ENCODE measurements at regions not wholly inside any gene's neighbourhood (a gene's known extent, or its start where the extent isn't known, plus 50 kb on each side); places are given as distances from the start of the nearest gene placed in this dataset.

GRCh38 chr1:199508653-199509052 lies 518.9 kb upstream of the NR5A2 start:
- H3K4me3 ChIP-seq (ENCODE audit: control insufficient read depth, low read depth, low read length), result no peak overlapping the region
- no peak for TF ChIP-seq CTCF (conservative IDR thresholded peaks at IDR 0.05; ENCODE audit: control insufficient read depth, insufficient read depth, low read depth, low read length)
- no peak for DNase-seq (ENCODE audit: low read depth)

DNA sequence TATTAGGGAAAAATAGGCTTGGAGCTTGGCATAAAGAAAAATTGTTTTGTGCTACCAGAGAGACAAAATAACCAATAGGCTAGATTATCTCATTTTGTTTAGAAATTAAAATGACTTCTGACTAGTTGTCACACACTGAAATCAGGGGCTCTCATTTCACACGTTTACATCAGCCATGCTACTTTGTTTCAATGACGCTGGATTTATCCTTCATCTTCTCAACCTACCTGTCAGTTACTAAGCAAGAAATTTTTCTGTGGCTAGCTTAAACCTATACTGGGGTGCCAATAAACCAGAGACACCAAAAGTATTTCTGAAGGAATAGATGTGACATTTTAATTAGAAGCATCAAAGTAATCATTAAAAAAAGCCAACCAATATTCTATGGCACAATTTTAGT lies 518.1 kb upstream of the NR5A2 start:
- DNase-seq (ENCODE audit: low read depth), result no peak
- no peak for TF ChIP-seq CTCF (conservative IDR thresholded peaks at IDR 0.05; ENCODE audit: control insufficient read depth, insufficient read depth, low read depth, low read length)
- H3K4me3 ChIP-seq (ENCODE audit: control insufficient read depth, low read depth, low read length), result no peak overlapping the region

- TF ChIP-seq CTCF (conservative IDR thresholded peaks at IDR 0.05; ENCODE audit: control insufficient read depth, insufficient read depth, low read depth, low read length), result no peak
- no peak overlapping the region for H3K4me3 ChIP-seq (ENCODE audit: control insufficient read depth, low read depth, low read length)
- DNase-seq (ENCODE audit: low read depth), result no peak
These were observed 517.2 kb upstream of the NR5A2 start for GRCh38 chr1:199510314-199510713.

DNA sequence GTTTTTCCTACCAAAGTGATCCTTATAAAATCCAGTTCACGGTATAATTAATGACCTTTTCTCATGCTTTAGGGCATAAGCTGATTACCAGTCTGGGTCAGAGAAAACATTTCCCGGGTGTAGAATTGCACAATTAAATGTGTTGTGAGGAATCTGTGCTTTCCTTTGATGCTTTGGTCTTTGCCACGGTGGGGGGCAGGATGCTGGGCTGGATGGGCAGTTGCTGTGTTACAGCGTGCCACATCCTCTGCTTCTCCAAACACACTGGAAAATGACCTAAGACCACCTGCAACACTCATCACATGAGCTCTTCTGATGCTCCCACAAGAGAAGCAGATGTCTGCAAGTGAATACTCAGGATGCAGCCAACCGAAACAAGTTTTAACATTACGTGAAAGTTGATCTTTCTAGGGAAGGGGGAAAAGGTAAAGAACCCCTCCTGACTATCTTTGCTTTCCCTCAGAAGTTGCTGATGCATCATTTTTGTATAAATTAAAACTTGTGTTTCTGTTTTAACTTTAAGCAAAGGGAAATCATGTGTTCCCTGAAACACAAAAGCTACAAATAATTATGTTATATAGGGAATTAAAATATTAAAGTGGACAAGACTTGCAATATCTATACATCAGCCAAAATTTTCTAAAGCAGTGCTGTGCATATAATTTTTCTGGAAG lies 515.3 kb upstream of the NR5A2 start:
- no peak for DNase-seq (ENCODE audit: low read depth)
- no peak for TF ChIP-seq CTCF (conservative IDR thresholded peaks at IDR 0.05; ENCODE audit: control insufficient read depth, insufficient read depth, low read depth, low read length)
- no peak overlapping the region for H3K4me3 ChIP-seq (ENCODE audit: control insufficient read depth, low read depth, low read length)

DNA sequence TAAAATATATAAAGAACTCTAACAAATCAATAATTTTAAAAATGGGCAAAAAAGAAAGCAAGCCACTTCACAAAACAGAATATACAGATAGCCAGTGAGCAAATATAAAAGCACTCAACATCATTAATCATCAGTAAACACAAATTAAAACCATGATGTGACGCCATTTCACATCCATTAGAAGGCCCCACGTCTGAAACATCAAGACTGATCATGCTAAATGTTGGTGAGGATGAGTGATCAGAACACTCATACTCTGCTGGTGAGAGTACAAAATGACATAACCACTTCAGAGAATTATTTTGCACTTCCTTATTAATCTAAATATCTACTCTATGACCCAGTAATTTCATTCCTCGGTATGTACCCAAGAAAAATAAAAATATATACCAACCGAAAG lies 512.2 kb upstream of the NR5A2 start:
- DNase-seq (ENCODE audit: low read depth), result no peak
- H3K4me3 ChIP-seq (ENCODE audit: control insufficient read depth, low read depth, low read length), result no peak overlapping the region
- no peak for TF ChIP-seq CTCF (conservative IDR thresholded peaks at IDR 0.05; ENCODE audit: control insufficient read depth, insufficient read depth, low read depth, low read length)

- H3K4me3 ChIP-seq (ENCODE audit: control insufficient read depth, low read depth, low read length), result no peak overlapping the region
- DNase-seq (ENCODE audit: low read depth), result no peak
- TF ChIP-seq CTCF (conservative IDR thresholded peaks at IDR 0.05; ENCODE audit: control insufficient read depth, insufficient read depth, low read depth, low read length), result no peak
These were observed 505.2 kb upstream of the NR5A2 start for GRCh38 chr1:199522338-199522737.

DNA sequence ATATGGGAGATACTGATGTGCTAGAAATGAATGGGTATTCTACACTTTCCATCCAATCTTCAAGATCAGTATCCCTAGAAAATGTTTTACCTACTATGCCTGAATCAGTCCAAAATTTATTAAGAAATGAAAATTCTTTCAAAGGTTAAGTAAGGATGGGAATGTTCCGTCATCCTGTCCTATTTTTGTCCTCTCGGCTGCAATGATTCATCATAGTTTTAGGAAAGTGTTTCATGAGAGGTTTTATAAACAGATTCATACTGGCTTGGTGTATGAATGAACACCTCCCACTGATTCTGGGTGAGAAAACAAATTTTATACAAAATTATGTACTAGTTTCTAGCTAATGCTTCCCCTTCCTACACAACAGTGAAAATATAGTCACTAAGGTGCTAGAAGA lies 504.6 kb upstream of the NR5A2 start:
- no peak overlapping the region for H3K4me3 ChIP-seq (ENCODE audit: control insufficient read depth, low read depth, low read length)
- DNase-seq (ENCODE audit: low read depth), result peak; percentile 22
- no peak for TF ChIP-seq CTCF (conservative IDR thresholded peaks at IDR 0.05; ENCODE audit: control insufficient read depth, insufficient read depth, low read depth, low read length)

Data from fibroblast of mammary gland (primary cell).